Activated T-cell treated with anti-CD3 and anti-CD28 coated beads, Interleukin-2, amount 50 U/mL, for 24 hours (primary cell): ENCODE measurements at regions not wholly inside any gene's neighbourhood (a gene's known extent, or its start where the extent isn't known, plus 50 kb on each side); places are given as distances from the start of the nearest gene placed in this dataset.

Experiments
- DNase-seq: peaks from one replicate; pipeline ENCODE4 v3.0.0-alpha.2; 2020
- H3K27ac Mint-ChIP-seq: 2 replicates; pipeline ENCODE4 v1.8.0; 2020; ENCODE audit warnings: mild to moderate bottlenecking, mixed read lengths
- H3K27me3 Mint-ChIP-seq: 2 replicates; pipeline ENCODE4 v1.8.0; 2020; ENCODE audit warnings: mixed read lengths
- H3K36me3 Mint-ChIP-seq: 2 replicates; pipeline ENCODE4 v1.8.0; 2020; ENCODE audit warnings: low read depth, mixed read lengths
- H3K4me1 Mint-ChIP-seq: 2 replicates; pipeline ENCODE4 v1.8.0; 2020; ENCODE audit warnings: low read depth, mixed read lengths
- H3K4me3 Mint-ChIP-seq: 2 replicates; pipeline ENCODE4 v1.8.0; 2020; ENCODE audit warnings: mild to moderate bottlenecking, moderate library complexity, mixed read lengths
- H3K9me3 Mint-ChIP-seq: 2 replicates; pipeline ENCODE4 v1.8.0; 2020; ENCODE audit warnings: mixed read lengths

- no peak overlapping the region for H3K4me3 Mint-ChIP-seq
- DNase-seq: no peak
- peaks cover 2% of the 10 kb centered on the region for H3K9me3 Mint-ChIP-seq
- H3K4me1 Mint-ChIP-seq: no peaks in the 10 kb centered on the region
- no peak overlapping the region for H3K27ac Mint-ChIP-seq
- H3K27me3 Mint-ChIP-seq: no peaks in the 10 kb centered on the region
- H3K36me3 Mint-ChIP-seq: no peaks in the 10 kb centered on the region
Measured at GRCh38 chr18:41753826-41754225, 201.2 kb upstream of the PIK3C3 start.

- Mint-ChIP-seq H3K4me3 (no peak overlapping the region), H3K27ac (no peak overlapping the region), H3K27me3 (no peaks in the 10 kb centered on the region), H3K4me1 (no peaks in the 10 kb centered on the region), H3K9me3 (peaks cover 2% of the 10 kb centered on the region), H3K36me3 (no peaks in the 10 kb centered on the region)
- no peak for DNase-seq
Measured at GRCh38 chr18:41752826-41753225, 202.2 kb upstream of the PIK3C3 start.

- DNase-seq: no peak
- H3K4me3 Mint-ChIP-seq: no peak overlapping the region
- H3K36me3 Mint-ChIP-seq: no peaks in the 10 kb centered on the region
- H3K9me3 Mint-ChIP-seq: peaks cover 2% of the 10 kb centered on the region
- H3K27me3 Mint-ChIP-seq: no peaks in the 10 kb centered on the region
- no peaks in the 10 kb centered on the region for H3K4me1 Mint-ChIP-seq
- H3K27ac Mint-ChIP-seq: no peak overlapping the region
Measured at GRCh38 chr18:41751652-41752051, 203.4 kb upstream of the PIK3C3 start.

GRCh38 chr18:41751161-41751560 is 203.9 kb upstream of the PIK3C3 start:
- no peak for DNase-seq
- Mint-ChIP-seq H3K36me3 (no peaks in the 10 kb centered on the region), H3K4me1 (no peaks in the 10 kb centered on the region), H3K9me3 (peaks cover 2% of the 10 kb centered on the region), H3K27ac (no peak overlapping the region), H3K4me3 (no peak overlapping the region), H3K27me3 (no peaks in the 10 kb centered on the region)

- H3K9me3 Mint-ChIP-seq: peaks cover 2% of the 10 kb centered on the region
- H3K27me3 Mint-ChIP-seq: no peaks in the 10 kb centered on the region
- H3K4me1 Mint-ChIP-seq: no peaks in the 10 kb centered on the region
- no peak for DNase-seq
- H3K4me3 Mint-ChIP-seq: no peak overlapping the region
- H3K27ac Mint-ChIP-seq: no peak overlapping the region
- no peaks in the 10 kb centered on the region for H3K36me3 Mint-ChIP-seq
Measured at GRCh38 chr18:41747723-41748242, 207.3 kb upstream of the PIK3C3 start.

- Mint-ChIP-seq H3K4me3 (no peak overlapping the region), H3K27me3 (no peaks in the 10 kb centered on the region), H3K27ac (no peak overlapping the region), H3K4me1 (no peaks in the 10 kb centered on the region), H3K9me3 (peaks cover 2% of the 10 kb centered on the region), H3K36me3 (no peaks in the 10 kb centered on the region)
- no peak for DNase-seq
Measured at GRCh38 chr18:41745166-41746049, 209.6 kb upstream of the PIK3C3 start.

- DNase-seq: no peak
- Mint-ChIP-seq H3K27ac (no peak overlapping the region), H3K36me3 (no peaks in the 10 kb centered on the region), H3K27me3 (no peaks in the 10 kb centered on the region), H3K9me3 (no peaks in the 10 kb centered on the region), H3K4me1 (no peaks in the 10 kb centered on the region), H3K4me3 (no peak overlapping the region)
Measured at GRCh38 chr18:41744421-41745030, 210.5 kb upstream of the PIK3C3 start.

GRCh38 chr18:41737218-41737617 is 217.8 kb upstream of the PIK3C3 start:
- Mint-ChIP-seq H3K9me3 (peaks cover 3% of the 10 kb centered on the region), H3K27ac (no peak overlapping the region)

GRCh38 chr18:41734917-41735316 is 220.1 kb upstream of the PIK3C3 start:
- H3K4me1 Mint-ChIP-seq: no peaks in the 10 kb centered on the region
- peaks cover 3% of the 10 kb centered on the region for H3K9me3 Mint-ChIP-seq
- H3K27ac Mint-ChIP-seq: no peak overlapping the region
- no peaks in the 10 kb centered on the region for H3K36me3 Mint-ChIP-seq
- H3K4me3 Mint-ChIP-seq: no peak overlapping the region
- DNase-seq: no peak
- no peaks in the 10 kb centered on the region for H3K27me3 Mint-ChIP-seq

More at GRCh38 chr18:41737218-41737617, 217.8 kb upstream of the PIK3C3 start:
- no peaks in the 10 kb centered on the region for H3K36me3 Mint-ChIP-seq
- H3K4me3 Mint-ChIP-seq: no peak overlapping the region
- no peaks in the 10 kb centered on the region for H3K27me3 Mint-ChIP-seq
- no peak for DNase-seq
- no peaks in the 10 kb centered on the region for H3K4me1 Mint-ChIP-seq

GRCh38 chr18:41732356-41732755 is 222.7 kb upstream of the PIK3C3 start:
- Mint-ChIP-seq H3K4me1 (no peaks in the 10 kb centered on the region), H3K36me3 (no peaks in the 10 kb centered on the region), H3K4me3 (no peak overlapping the region), H3K9me3 (peaks cover 3% of the 10 kb centered on the region), H3K27ac (no peak overlapping the region), H3K27me3 (no peaks in the 10 kb centered on the region)
- DNase-seq: no peak

GRCh38 chr18:41731884-41732283 is 223.2 kb upstream of the PIK3C3 start:
- H3K4me3 Mint-ChIP-seq: no peak overlapping the region
- no peak overlapping the region for H3K27ac Mint-ChIP-seq
- H3K4me1 Mint-ChIP-seq: no peaks in the 10 kb centered on the region
- DNase-seq: no peak
- H3K36me3 Mint-ChIP-seq: no peaks in the 10 kb centered on the region
- peaks cover 3% of the 10 kb centered on the region for H3K9me3 Mint-ChIP-seq
- no peaks in the 10 kb centered on the region for H3K27me3 Mint-ChIP-seq

- H3K9me3 Mint-ChIP-seq: no peaks in the 10 kb centered on the region
- H3K4me3 Mint-ChIP-seq: no peak overlapping the region
- DNase-seq: no peak
- no peaks in the 10 kb centered on the region for H3K4me1 Mint-ChIP-seq
- no peaks in the 10 kb centered on the region for H3K27me3 Mint-ChIP-seq
- H3K27ac Mint-ChIP-seq: no peak overlapping the region
- no peaks in the 10 kb centered on the region for H3K36me3 Mint-ChIP-seq
Measured at GRCh38 chr18:41724195-41724594, 230.8 kb upstream of the PIK3C3 start.

GRCh38 chr18:41721103-41721790 is 233.8 kb upstream of the PIK3C3 start:
- no peak overlapping the region for H3K4me3 Mint-ChIP-seq
- no peak overlapping the region for H3K27ac Mint-ChIP-seq
- H3K9me3 Mint-ChIP-seq: no peaks in the 10 kb centered on the region
- no peak for DNase-seq
- H3K27me3 Mint-ChIP-seq: no peaks in the 10 kb centered on the region
- no peaks in the 10 kb centered on the region for H3K4me1 Mint-ChIP-seq
- no peaks in the 10 kb centered on the region for H3K36me3 Mint-ChIP-seq

GRCh38 chr18:41720226-41720625 is 234.8 kb upstream of the PIK3C3 start:
- H3K9me3 Mint-ChIP-seq: no peaks in the 10 kb centered on the region

GRCh38 chr18:41719808-41720207 is 235.2 kb upstream of the PIK3C3 start:
- H3K36me3 Mint-ChIP-seq: no peaks in the 10 kb centered on the region
- H3K4me1 Mint-ChIP-seq: no peaks in the 10 kb centered on the region
- DNase-seq: no peak
- H3K4me3 Mint-ChIP-seq: no peak overlapping the region
- H3K9me3 Mint-ChIP-seq: no peaks in the 10 kb centered on the region
- no peaks in the 10 kb centered on the region for H3K27me3 Mint-ChIP-seq
- no peak overlapping the region for H3K27ac Mint-ChIP-seq

More at GRCh38 chr18:41720226-41720625, 234.8 kb upstream of the PIK3C3 start:
- Mint-ChIP-seq H3K4me3 (no peak overlapping the region), H3K36me3 (no peaks in the 10 kb centered on the region), H3K27me3 (no peaks in the 10 kb centered on the region), H3K27ac (no peak overlapping the region), H3K4me1 (no peaks in the 10 kb centered on the region)
- DNase-seq: no peak
